Liver (tissue), 3 donors: ENCODE measurements at regions not wholly inside any gene's neighbourhood (a gene's known extent, or its start where the extent isn't known, plus 50 kb on each side); places are given as distances from the start of the nearest gene placed in this dataset.

Source experiments
- EGR1 ChIP-seq, 2 donors: IDR thresholded peaks; 2 replicates each; pipeline ENCODE4 v1.6.1; 2016 to 2018; ENCODE audit warnings: antibody characterized with exemption in 2 of 2, low read depth in 2 of 2
- FOXA1 ChIP-seq: IDR thresholded peaks from 2 replicates; pipeline ENCODE4 v1.6.1; 2016; ENCODE audit warnings: antibody characterized with exemption
- GABPA ChIP-seq, 2 donors: IDR thresholded peaks in 1 of 2; conservative IDR thresholded peaks in 1 of 2; 2 replicates each; pipeline ENCODE4 v1.6.1; 2016; ENCODE audit warnings: antibody characterized with exemption in 2 of 2, mild to moderate bottlenecking in 1 of 2, moderate library complexity in 1 of 2
- HNF4A ChIP-seq, 2 donors: conservative IDR thresholded peaks; 2 replicates each; pipeline ENCODE4 v1.6.1; 2016; ENCODE audit warnings: antibody characterized with exemption in 2 of 2, mild to moderate bottlenecking in 2 of 2
- JUND ChIP-seq, 2 donors: IDR thresholded peaks; 2 replicates each; pipeline ENCODE4 v1.6.1; 2016; ENCODE audit warnings: antibody characterized with exemption in 2 of 2
- RAD21 ChIP-seq, 2 donors: IDR thresholded peaks; 2 replicates each; pipeline ENCODE4 v1.6.1; 2016; ENCODE audit warnings: antibody characterized with exemption in 2 of 2, mild to moderate bottlenecking in 2 of 2
- SP1 ChIP-seq: IDR thresholded peaks from 2 replicates; pipeline ENCODE4 v1.6.1; 2018; ENCODE audit warnings: antibody characterized with exemption, mild to moderate bottlenecking
- TAF1 ChIP-seq: conservative IDR thresholded peaks from 2 replicates; pipeline ENCODE4 v1.6.1; 2016; ENCODE audit warnings: antibody characterized with exemption, mild to moderate bottlenecking
- YY1 ChIP-seq: IDR thresholded peaks from 2 replicates; pipeline ENCODE4 v1.6.1; 2016; ENCODE audit warnings: antibody characterized with exemption, mild to moderate bottlenecking
- TF ChIP-seq, protein P1 (sequence below): fragments of 150-350 bp; IDR thresholded peaks from 2 replicates; pipeline ENCODE4 v1.5.1; 2017; ENCODE audit warnings: improper control_type of control experiment, low read depth, low read length; ENCODE audit not compliant: missing input control
- TF ChIP-seq, protein P2 (sequence below): IDR thresholded peaks from 2 replicates; pipeline ENCODE4 v1.6.1; 2016; ENCODE audit warnings: antibody characterized with exemption, mild to moderate bottlenecking
- TF ChIP-seq, protein P3 (sequence below): IDR thresholded peaks from 2 replicates; pipeline ENCODE4 v1.6.1; 2016; ENCODE audit warnings: antibody characterized with exemption
- TF ChIP-seq, protein P4 (sequence below): IDR thresholded peaks from 2 replicates; pipeline ENCODE4 v1.6.1; 2016; ENCODE audit warnings: antibody characterized with exemption
- TF ChIP-seq, protein P5 (sequence below): IDR thresholded peaks from 2 replicates; pipeline ENCODE4 v1.6.1; 2016; ENCODE audit warnings: antibody characterized with exemption
- donor health status: healthy.
- donor health status: healthy.

DNA sequence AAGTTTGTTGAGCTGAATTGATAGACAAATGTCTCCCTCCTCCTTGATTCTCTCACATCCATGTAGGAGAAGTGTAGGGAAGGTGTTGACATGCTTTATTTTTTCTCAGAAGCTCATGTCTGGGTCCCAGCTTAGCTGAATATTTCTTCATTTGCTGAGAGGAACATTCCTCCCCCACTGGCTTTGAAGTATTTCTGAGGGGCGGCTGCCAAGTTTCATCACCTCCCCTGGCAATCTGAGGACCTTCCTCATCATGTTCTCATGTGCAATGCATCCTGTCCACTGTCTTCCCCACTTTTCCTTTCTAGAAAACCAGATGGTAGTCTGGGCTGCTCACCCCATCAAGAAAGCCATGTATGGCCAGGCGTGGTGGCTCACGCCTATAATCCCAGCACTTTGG is 168.9 kb upstream of the RGMA start:
- TF ChIP-seq, protein P1, sequence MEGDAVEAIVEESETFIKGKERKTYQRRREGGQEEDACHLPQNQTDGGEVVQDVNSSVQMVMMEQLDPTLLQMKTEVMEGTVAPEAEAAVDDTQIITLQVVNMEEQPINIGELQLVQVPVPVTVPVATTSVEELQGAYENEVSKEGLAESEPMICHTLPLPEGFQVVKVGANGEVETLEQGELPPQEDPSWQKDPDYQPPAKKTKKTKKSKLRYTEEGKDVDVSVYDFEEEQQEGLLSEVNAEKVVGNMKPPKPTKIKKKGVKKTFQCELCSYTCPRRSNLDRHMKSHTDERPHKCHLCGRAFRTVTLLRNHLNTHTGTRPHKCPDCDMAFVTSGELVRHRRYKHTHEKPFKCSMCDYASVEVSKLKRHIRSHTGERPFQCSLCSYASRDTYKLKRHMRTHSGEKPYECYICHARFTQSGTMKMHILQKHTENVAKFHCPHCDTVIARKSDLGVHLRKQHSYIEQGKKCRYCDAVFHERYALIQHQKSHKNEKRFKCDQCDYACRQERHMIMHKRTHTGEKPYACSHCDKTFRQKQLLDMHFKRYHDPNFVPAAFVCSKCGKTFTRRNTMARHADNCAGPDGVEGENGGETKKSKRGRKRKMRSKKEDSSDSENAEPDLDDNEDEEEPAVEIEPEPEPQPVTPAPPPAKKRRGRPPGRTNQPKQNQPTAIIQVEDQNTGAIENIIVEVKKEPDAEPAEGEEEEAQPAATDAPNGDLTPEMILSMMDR = no peak
- TF ChIP-seq, protein P2, sequence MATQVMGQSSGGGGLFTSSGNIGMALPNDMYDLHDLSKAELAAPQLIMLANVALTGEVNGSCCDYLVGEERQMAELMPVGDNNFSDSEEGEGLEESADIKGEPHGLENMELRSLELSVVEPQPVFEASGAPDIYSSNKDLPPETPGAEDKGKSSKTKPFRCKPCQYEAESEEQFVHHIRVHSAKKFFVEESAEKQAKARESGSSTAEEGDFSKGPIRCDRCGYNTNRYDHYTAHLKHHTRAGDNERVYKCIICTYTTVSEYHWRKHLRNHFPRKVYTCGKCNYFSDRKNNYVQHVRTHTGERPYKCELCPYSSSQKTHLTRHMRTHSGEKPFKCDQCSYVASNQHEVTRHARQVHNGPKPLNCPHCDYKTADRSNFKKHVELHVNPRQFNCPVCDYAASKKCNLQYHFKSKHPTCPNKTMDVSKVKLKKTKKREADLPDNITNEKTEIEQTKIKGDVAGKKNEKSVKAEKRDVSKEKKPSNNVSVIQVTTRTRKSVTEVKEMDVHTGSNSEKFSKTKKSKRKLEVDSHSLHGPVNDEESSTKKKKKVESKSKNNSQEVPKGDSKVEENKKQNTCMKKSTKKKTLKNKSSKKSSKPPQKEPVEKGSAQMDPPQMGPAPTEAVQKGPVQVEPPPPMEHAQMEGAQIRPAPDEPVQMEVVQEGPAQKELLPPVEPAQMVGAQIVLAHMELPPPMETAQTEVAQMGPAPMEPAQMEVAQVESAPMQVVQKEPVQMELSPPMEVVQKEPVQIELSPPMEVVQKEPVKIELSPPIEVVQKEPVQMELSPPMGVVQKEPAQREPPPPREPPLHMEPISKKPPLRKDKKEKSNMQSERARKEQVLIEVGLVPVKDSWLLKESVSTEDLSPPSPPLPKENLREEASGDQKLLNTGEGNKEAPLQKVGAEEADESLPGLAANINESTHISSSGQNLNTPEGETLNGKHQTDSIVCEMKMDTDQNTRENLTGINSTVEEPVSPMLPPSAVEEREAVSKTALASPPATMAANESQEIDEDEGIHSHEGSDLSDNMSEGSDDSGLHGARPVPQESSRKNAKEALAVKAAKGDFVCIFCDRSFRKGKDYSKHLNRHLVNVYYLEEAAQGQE = no peak
- TF ChIP-seq, protein P3, sequence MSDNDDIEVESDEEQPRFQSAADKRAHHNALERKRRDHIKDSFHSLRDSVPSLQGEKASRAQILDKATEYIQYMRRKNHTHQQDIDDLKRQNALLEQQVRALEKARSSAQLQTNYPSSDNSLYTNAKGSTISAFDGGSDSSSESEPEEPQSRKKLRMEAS = no peak
- TF ChIP-seq YY1 (no peak), RAD21 (IDR thresholded peaks at IDR 0.05) (no peak), SP1 (no peak), TAF1 (no peak), FOXA1 (no peak), JUND (IDR thresholded peaks at IDR 0.05) (no peak), EGR1 (IDR thresholded peaks at IDR 0.05; ENCODE audit: low read depth in 2 of 2) (no peak), GABPA (IDR thresholded peaks at IDR 0.05 in 1 of 2, conservative IDR thresholded peaks at IDR 0.05 in 1 of 2) (no peak), HNF4A (conservative IDR thresholded peaks at IDR 0.05) (no peak)
- TF ChIP-seq, protein P4, sequence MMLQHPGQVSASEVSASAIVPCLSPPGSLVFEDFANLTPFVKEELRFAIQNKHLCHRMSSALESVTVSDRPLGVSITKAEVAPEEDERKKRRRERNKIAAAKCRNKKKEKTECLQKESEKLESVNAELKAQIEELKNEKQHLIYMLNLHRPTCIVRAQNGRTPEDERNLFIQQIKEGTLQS = no peak
- TF ChIP-seq, protein P5, sequence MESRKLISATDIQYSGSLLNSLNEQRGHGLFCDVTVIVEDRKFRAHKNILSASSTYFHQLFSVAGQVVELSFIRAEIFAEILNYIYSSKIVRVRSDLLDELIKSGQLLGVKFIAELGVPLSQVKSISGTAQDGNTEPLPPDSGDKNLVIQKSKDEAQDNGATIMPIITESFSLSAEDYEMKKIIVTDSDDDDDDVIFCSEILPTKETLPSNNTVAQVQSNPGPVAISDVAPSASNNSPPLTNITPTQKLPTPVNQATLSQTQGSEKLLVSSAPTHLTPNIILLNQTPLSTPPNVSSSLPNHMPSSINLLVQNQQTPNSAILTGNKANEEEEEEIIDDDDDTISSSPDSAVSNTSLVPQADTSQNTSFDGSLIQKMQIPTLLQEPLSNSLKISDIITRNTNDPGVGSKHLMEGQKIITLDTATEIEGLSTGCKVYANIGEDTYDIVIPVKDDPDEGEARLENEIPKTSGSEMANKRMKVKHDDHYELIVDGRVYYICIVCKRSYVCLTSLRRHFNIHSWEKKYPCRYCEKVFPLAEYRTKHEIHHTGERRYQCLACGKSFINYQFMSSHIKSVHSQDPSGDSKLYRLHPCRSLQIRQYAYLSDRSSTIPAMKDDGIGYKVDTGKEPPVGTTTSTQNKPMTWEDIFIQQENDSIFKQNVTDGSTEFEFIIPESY = no peak
